ENCODE measurements at regions not wholly inside any gene's neighbourhood (a gene's known extent, or its start where the extent isn't known, plus 50 kb on each side); places are given as distances from the start of the nearest gene placed in this dataset.

DNA sequence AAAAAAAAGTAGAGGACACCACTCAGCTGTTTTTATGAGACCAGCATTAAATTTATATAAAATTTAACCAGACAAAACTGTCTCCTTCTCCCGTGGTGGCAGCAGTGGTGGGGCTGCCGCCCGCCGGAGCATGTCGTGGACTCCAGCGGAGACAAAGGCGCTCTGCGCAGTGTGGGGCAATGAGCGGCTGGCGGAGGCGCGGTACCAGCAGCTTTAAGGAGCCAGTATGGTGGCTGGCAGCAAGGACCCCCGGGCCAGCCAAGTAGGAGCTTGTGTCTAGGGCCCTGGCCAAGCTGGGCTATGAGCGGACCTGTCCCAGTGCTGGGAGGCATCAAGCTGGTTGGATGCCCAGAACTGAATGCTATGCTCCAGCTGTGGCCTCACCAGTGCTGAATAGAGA lies 2102.9 kb downstream of the NCAM2 start:
- Histone ChIP-seq H3K36me3 (no peaks in the 10 kb centered on the region), H3K4me1 (no peaks in the 10 kb centered on the region), H3K27me3 (ENCODE audit: low read depth) (no peaks in the 10 kb centered on the region), H3K27ac (replicated peaks) (no peak overlapping the region), H3K4me3 (no peak overlapping the region), H3K9me3 (replicated peaks) (peaks cover 10% of the 10 kb centered on the region)
- DNase-seq = no peak
- TF ChIP-seq, protein P1, sequence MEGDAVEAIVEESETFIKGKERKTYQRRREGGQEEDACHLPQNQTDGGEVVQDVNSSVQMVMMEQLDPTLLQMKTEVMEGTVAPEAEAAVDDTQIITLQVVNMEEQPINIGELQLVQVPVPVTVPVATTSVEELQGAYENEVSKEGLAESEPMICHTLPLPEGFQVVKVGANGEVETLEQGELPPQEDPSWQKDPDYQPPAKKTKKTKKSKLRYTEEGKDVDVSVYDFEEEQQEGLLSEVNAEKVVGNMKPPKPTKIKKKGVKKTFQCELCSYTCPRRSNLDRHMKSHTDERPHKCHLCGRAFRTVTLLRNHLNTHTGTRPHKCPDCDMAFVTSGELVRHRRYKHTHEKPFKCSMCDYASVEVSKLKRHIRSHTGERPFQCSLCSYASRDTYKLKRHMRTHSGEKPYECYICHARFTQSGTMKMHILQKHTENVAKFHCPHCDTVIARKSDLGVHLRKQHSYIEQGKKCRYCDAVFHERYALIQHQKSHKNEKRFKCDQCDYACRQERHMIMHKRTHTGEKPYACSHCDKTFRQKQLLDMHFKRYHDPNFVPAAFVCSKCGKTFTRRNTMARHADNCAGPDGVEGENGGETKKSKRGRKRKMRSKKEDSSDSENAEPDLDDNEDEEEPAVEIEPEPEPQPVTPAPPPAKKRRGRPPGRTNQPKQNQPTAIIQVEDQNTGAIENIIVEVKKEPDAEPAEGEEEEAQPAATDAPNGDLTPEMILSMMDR (IDR thresholded peaks at IDR 0.05; ENCODE audit: borderline replicate concordance) = no peak
- intact Hi-C loops (cut with micrococcal nuclease) = no loop called here

DNA sequence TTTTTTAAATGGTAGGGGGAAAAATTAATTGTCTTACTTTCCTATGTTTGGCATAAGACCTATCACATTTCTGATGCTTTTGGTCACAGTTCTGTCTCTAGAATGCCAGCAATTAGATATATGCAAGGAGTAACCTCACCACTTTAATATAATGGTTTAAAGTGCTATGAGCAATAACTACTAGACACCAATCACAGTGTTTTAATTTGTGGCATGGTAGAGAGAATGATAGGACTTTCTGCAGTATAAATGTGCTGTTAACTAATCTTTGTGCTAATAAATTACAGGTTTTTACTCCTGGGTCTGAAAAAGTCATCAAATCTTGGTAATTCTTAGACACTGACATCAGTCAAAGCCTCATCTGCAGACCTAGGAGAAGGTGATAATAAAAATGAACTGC lies 2110.3 kb downstream of the NCAM2 start:
- Histone ChIP-seq H3K4me3 (no peak overlapping the region), H3K27ac (replicated peaks) (no peak overlapping the region), H3K9me3 (replicated peaks) (no peaks in the 10 kb centered on the region), H3K36me3 (no peaks in the 10 kb centered on the region), H3K4me1 (no peaks in the 10 kb centered on the region), H3K27me3 (ENCODE audit: low read depth) (no peaks in the 10 kb centered on the region)
- no peak for DNase-seq
- TF ChIP-seq, protein P1 (IDR thresholded peaks at IDR 0.05; ENCODE audit: borderline replicate concordance) = no peak
- intact Hi-C loops (cut with micrococcal nuclease) = no loop called here

DNA sequence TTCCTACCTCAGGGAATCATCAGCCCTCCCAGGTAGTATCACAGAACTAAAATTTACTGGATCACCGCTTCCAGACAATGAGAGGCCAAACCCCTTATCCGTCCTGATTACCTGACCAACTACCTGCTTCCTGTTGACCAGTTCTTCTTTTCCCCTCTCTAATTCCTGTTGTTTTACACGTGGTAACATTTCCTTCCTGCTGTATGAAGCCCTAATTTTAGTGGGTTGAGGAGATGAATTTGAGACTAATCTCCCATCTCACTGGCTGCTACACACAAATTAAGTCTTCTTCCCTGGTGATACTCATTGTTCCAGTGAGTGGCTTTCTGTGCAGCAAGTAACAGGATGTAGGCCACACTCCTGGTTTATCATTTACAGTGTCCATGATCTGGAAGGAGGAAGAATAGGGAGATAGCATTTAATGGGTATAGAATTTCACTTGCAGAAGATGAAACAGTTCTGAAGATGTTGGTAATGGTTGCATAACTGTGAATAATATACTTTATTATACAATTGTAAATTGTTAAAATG lies 2112.9 kb downstream of the NCAM2 start:
- H3K9me3 ChIP-seq (replicated peaks) = no peaks in the 10 kb centered on the region
- DNase-seq = no peak
- no peak overlapping the region for H3K27ac ChIP-seq (replicated peaks)
- intact Hi-C loops (cut with micrococcal nuclease) = no loop called here
- no peaks in the 10 kb centered on the region for H3K4me1 ChIP-seq
- TF ChIP-seq, protein P1 (IDR thresholded peaks at IDR 0.05; ENCODE audit: borderline replicate concordance) = no peak
- no peaks in the 10 kb centered on the region for H3K27me3 ChIP-seq (ENCODE audit: low read depth)
- H3K4me3 ChIP-seq = no peak overlapping the region
- H3K36me3 ChIP-seq = no peaks in the 10 kb centered on the region

DNA sequence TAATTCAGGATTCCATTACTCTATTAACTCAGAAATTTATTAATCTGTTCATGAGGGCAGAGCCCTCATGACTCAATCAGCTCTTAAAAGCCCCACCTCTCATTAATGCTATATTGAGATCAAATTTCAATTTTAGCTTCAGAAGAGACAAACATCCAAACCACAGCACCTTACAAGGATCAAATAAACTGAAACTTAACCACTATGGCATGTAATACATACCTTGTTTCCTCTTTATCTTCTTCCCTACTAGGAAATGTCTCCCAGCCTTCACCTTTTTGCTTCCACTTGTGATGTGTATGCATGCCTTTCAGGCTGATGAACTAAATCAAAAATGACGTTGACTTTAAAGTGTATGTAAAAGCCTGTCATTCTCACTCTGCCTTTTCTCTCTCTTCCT lies 2121.3 kb downstream of the NCAM2 start:
- no peaks in the 10 kb centered on the region for H3K27me3 ChIP-seq (ENCODE audit: low read depth)
- H3K4me3 ChIP-seq = no peak overlapping the region
- DNase-seq = no peak
- no peaks in the 10 kb centered on the region for H3K9me3 ChIP-seq (replicated peaks)
- no peaks in the 10 kb centered on the region for H3K36me3 ChIP-seq
- TF ChIP-seq, protein P1 (IDR thresholded peaks at IDR 0.05; ENCODE audit: borderline replicate concordance) = no peak
- H3K27ac ChIP-seq (replicated peaks) = no peak overlapping the region
- no peaks in the 10 kb centered on the region for H3K4me1 ChIP-seq
- intact Hi-C loops (cut with micrococcal nuclease) = no loop called here

DNA sequence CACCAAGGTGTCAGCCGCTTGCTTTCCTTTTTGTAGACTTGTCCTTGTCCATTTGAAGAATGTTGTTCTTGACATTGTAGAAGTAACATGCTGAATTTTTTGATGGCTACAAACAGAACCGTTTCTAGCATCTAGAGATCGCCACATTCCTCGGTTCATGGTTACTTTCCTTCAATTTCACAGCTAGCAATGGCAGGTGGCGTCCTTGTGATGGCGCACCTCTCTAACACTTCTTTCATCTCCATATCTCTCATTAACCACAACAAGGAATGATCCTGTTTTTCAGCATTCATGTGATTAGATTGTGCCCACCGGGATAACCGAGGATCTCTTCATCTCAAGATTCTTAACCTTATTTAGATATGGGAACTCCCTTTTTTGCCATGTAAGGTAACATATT lies 2129.8 kb downstream of the NCAM2 start:
- intact Hi-C loops (cut with micrococcal nuclease) = no loop called here
- H3K27me3 ChIP-seq (ENCODE audit: low read depth) = no peaks in the 10 kb centered on the region
- TF ChIP-seq, protein P1 (IDR thresholded peaks at IDR 0.05; ENCODE audit: borderline replicate concordance) = no peak

More for the DNA sequence above, 2129.8 kb downstream of the NCAM2 start:
- H3K9me3 ChIP-seq (replicated peaks) = no peaks in the 10 kb centered on the region
- H3K36me3 ChIP-seq = no peaks in the 10 kb centered on the region
- H3K4me1 ChIP-seq = no peaks in the 10 kb centered on the region
- no peak overlapping the region for H3K4me3 ChIP-seq
- DNase-seq = no peak
- H3K27ac ChIP-seq (replicated peaks) = no peak overlapping the region

Measured in left ventricle myocardium inferior (tissue), 1 donor.